ENCODE measurements at regions not wholly inside any gene's neighbourhood (a gene's known extent, or its start where the extent isn't known, plus 50 kb on each side); places are given as distances from the start of the nearest gene placed in this dataset.
"Not testable (repeated sequence)": the region's sequence is repeated elsewhere in the genome, so short reads cannot be mapped to it uniquely, and the experiment has no call there.

GRCh38 chr1:234768569-234769283, 158.7 kb upstream of the IRF2BP2 start:
- DNase-seq (ENCODE audit: low read depth): no peak
- H3K4me3 ChIP-seq (ENCODE audit: control insufficient read depth, low read depth, low read length): no peak overlapping the region
- no peak for TF ChIP-seq CTCF (IDR thresholded peaks at IDR 0.05; ENCODE audit: control insufficient read depth, insufficient read depth, low read depth, low read length, missing control alignments)

GRCh38 chr1:234768171-234768568, 158.2 kb upstream of the IRF2BP2 start:
- H3K4me3 ChIP-seq (ENCODE audit: control insufficient read depth, low read depth, low read length): no peak overlapping the region
- no peak for TF ChIP-seq CTCF (IDR thresholded peaks at IDR 0.05; ENCODE audit: control insufficient read depth, insufficient read depth, low read depth, low read length, missing control alignments)
- no peak for DNase-seq (ENCODE audit: low read depth)

- no peak overlapping the region for H3K4me3 ChIP-seq (ENCODE audit: control insufficient read depth, low read depth, low read length)
- no peak for TF ChIP-seq CTCF (IDR thresholded peaks at IDR 0.05; ENCODE audit: control insufficient read depth, insufficient read depth, low read depth, low read length, missing control alignments)
- no peak for DNase-seq (ENCODE audit: low read depth)
These were observed 155.7 kb upstream of the IRF2BP2 start for GRCh38 chr1:234765672-234766071.

GRCh38 chr1:234765181-234765580, 155.2 kb upstream of the IRF2BP2 start:
- no peak for DNase-seq (ENCODE audit: low read depth)
- H3K4me3 ChIP-seq (ENCODE audit: control insufficient read depth, low read depth, low read length): no peak overlapping the region
- TF ChIP-seq CTCF (IDR thresholded peaks at IDR 0.05; ENCODE audit: control insufficient read depth, insufficient read depth, low read depth, low read length, missing control alignments): no peak

- TF ChIP-seq CTCF (IDR thresholded peaks at IDR 0.05; ENCODE audit: control insufficient read depth, insufficient read depth, low read depth, low read length, missing control alignments): no peak
- no peak overlapping the region for H3K4me3 ChIP-seq (ENCODE audit: control insufficient read depth, low read depth, low read length)
- DNase-seq (ENCODE audit: low read depth): no peak
These were observed 153.9 kb upstream of the IRF2BP2 start for GRCh38 chr1:234763910-234764309.

- H3K4me3 ChIP-seq (ENCODE audit: control insufficient read depth, low read depth, low read length): no peak overlapping the region
- no peak for TF ChIP-seq CTCF (IDR thresholded peaks at IDR 0.05; ENCODE audit: control insufficient read depth, insufficient read depth, low read depth, low read length, missing control alignments)
- no peak for DNase-seq (ENCODE audit: low read depth)
These were observed 153.4 kb upstream of the IRF2BP2 start for GRCh38 chr1:234763367-234763766.

GRCh38 chr1:234762127-234762526, 152.1 kb upstream of the IRF2BP2 start:
- DNase-seq (ENCODE audit: low read depth); H3K4me3 ChIP-seq (ENCODE audit: control insufficient read depth, low read depth, low read length): not testable (repeated sequence)
